HCT116 (cell line): ENCODE measurements at regions not wholly inside any gene's neighbourhood (a gene's known extent, or its start where the extent isn't known, plus 50 kb on each side); places are given as distances from the start of the nearest gene placed in this dataset.
"Not testable (repeated sequence)": the region's sequence is repeated elsewhere in the genome, so short reads cannot be mapped to it uniquely, and the experiment has no call there.

Experiments used
- ATAC-seq: fragments of 200-7000 bp; cut with Tn5 transposase; 2 replicates; pipeline ENCODE4 v1.9.1; 2020; ENCODE audit warnings: mild to moderate bottlenecking, moderate library complexity
- BruUV-seq: library from RNA; stranded (reverse); fragments of 400-500 nt; replicated peaks from 2 replicates; lab custom pipeline; 2021; lab: Mats Ljungman, UMichigan
- CTCF ChIA-PET: fragments of 300-600 bp; sonication (Branson Sonifier 250); formaldehyde crosslinking; loops from one replicate; lab custom pipeline; 2021; ENCODE audit warnings: antibody characterized with exemption; lab: Charles Lee
- POLR2A ChIA-PET: fragments of 300-600, 350-600 bp; sonication (Branson Sonifier 250); formaldehyde crosslinking; loops from one replicate; lab custom pipeline; 2021; ENCODE audit warnings: antibody characterized with exemption; lab: Charles Lee
- RAD21 ChIA-PET, 2 experiments: fragments of 300-600 bp; sonication (Branson Sonifier 250); formaldehyde crosslinking; loops; one replicate each; lab custom pipeline; 2023; ENCODE audit warnings: low total read pairs in 2 of 2; ENCODE audit not compliant: uncharacterized antibody in 2 of 2, unreplicated experiment in 2 of 2, low non-redundant PET in 1 of 2; lab: Charles Lee
- DNase-seq: peaks from one replicate; pipeline ENCODE4 v3.0.0-alpha.2; 2010; ENCODE audit warnings: low read depth, low spot score
- H2AFZ ChIP-seq: fragments of 200-600 bp; shearing (Covaris generic), sonication (generic); 2 replicates; pipeline ENCODE4 v1.6.1; 2017; ENCODE audit warnings: low read depth, mixed run types, mixed read lengths, antibody characterized with exemption, low read length; ENCODE audit not compliant: poor library complexity, severe bottlenecking
- H3K27ac ChIP-seq: 2 replicates; pipeline ENCODE4 v1.5.1; 2012; ENCODE audit warnings: low read depth, low read length
- H3K27me3 ChIP-seq: fragments of 200-600 bp; sonication (generic); 2 replicates; pipeline ENCODE4 v1.6.1; 2016; ENCODE audit warnings: mixed run types, low read length, mixed read lengths; ENCODE audit not compliant: insufficient read depth
- H3K36me3 ChIP-seq, 2 experiments: fragments of 200-500 bp in 1 of 2; fragments of 200-600 bp in 1 of 2; sonication (Bioruptor generic) in 1 of 2; sonication (generic) in 1 of 2; 2 replicates each; pipeline versions ENCODE4 v1.5.1 to v1.6.1; 2014 to 2016; ENCODE audit warnings: low read length in 2 of 2, inconsistent platforms in 1 of 2, mixed read lengths in 1 of 2, mixed run types in 1 of 2; ENCODE audit not compliant: insufficient read depth in 2 of 2, control insufficient read depth in 1 of 2
- H3K4me1 ChIP-seq, 2 experiments: fragments of 200-600 bp in 1 of 2; sonication (generic) in 1 of 2; 2 replicates each; pipeline versions ENCODE4 v1.5.1 to v1.6.1; 2012 to 2017; ENCODE audit warnings: low read length in 2 of 2, inconsistent platforms in 1 of 2, mild to moderate bottlenecking in 1 of 2, mixed read lengths in 1 of 2, mixed run types in 1 of 2, moderate library complexity in 1 of 2; ENCODE audit not compliant: insufficient read depth in 2 of 2, control insufficient read depth in 1 of 2
- H3K4me2 ChIP-seq: fragments of 200-600 bp; sonication (generic); 2 replicates; pipeline ENCODE4 v1.6.1; 2017; ENCODE audit warnings: mixed run types, low read length, mixed read lengths
- H3K4me3 ChIP-seq, 2 experiments: fragments of 200-600 bp in 1 of 2; sonication (generic) in 1 of 2; replicated peaks in 1 of 2; 2 replicates each; pipeline ENCODE4 v1.5.1; 2011 to 2016; ENCODE audit warnings: low read length in 2 of 2, control low read depth in 1 of 2, low read depth in 1 of 2, mild to moderate bottlenecking in 1 of 2, mixed read lengths in 1 of 2, mixed run types in 1 of 2
- H3K79me2 ChIP-seq: fragments of 200-600 bp; sonication (generic); 2 replicates; pipeline ENCODE4 v1.6.1; 2017; ENCODE audit warnings: mild to moderate bottlenecking, mixed run types, low read length, moderate library complexity, mixed read lengths; ENCODE audit not compliant: insufficient read depth
- H3K9ac ChIP-seq: fragments of 200-600 bp; sonication (generic); 2 replicates; pipeline ENCODE4 v1.6.1; 2016; ENCODE audit warnings: low read length, mixed read lengths
- H3K9me2 ChIP-seq: fragments of 200-600 bp; sonication (generic), shearing (Covaris generic); 2 replicates; pipeline ENCODE4 v1.6.1; 2017; ENCODE audit warnings: mixed run types, mild to moderate bottlenecking, moderate library complexity; ENCODE audit not compliant: insufficient read depth
- H3K9me3 ChIP-seq, 2 experiments: fragments of 200-500 bp in 1 of 2; fragments of 200-600 bp in 1 of 2; sonication (Bioruptor generic) in 1 of 2; sonication (generic) in 1 of 2; 2 replicates each; pipeline ENCODE4 v1.6.1; 2014 to 2017; ENCODE audit warnings: low read length in 2 of 2, mixed read lengths in 2 of 2, inconsistent platforms in 1 of 2, low read depth in 1 of 2, mild to moderate bottlenecking in 1 of 2, mixed run types in 1 of 2, moderate library complexity in 1 of 2; ENCODE audit not compliant: control insufficient read depth in 1 of 2, insufficient read depth in 1 of 2
- H4K20me1 ChIP-seq: fragments of 200-600 bp; sonication (generic), shearing (Covaris generic); 2 replicates; pipeline ENCODE4 v1.6.1; 2017; ENCODE audit warnings: mixed run types, mild to moderate bottlenecking, moderate library complexity; ENCODE audit not compliant: insufficient read depth
- EZH2phosphoT487 ChIP-seq: fragments of 200-600 bp; IDR thresholded peaks from 2 replicates; pipeline ENCODE4 v1.6.1; 2018; ENCODE audit warnings: antibody characterized with exemption, borderline replicate concordance
- POLR2A ChIP-seq: IDR thresholded peaks from 2 replicates; pipeline ENCODE4 v1.7.0; 2011; ENCODE audit warnings: borderline replicate concordance; ENCODE audit not compliant: insufficient read depth, insufficient read length; ENCODE audit errors: extremely low read depth
- SP1 ChIP-seq: IDR thresholded peaks from 2 replicates; pipeline ENCODE4 v1.6.1; 2012; ENCODE audit warnings: low read depth
- TCF7L2 ChIP-seq: IDR thresholded peaks from 2 replicates; pipeline ENCODE4 v1.7.0; 2011; ENCODE audit warnings: borderline replicate concordance, inconsistent platforms; ENCODE audit not compliant: insufficient read depth, insufficient read length; ENCODE audit errors: extremely low read depth
- intact Hi-C: fragments of 100-400 bp; cut with micrococcal nuclease; formaldehyde crosslinking; loops from 2 replicates; pipeline ENCODE4 v1.10.0; 2022

- DNase-seq, H3K79me2 ChIP-seq, H3K4me2 ChIP-seq, ATAC-seq, BruUV-seq, RAD21 ChIA-PET, H3K9me2 ChIP-seq, H3K27me3 ChIP-seq, H3K9ac ChIP-seq, H3K4me3 ChIP-seq, intact Hi-C loops, POLR2A ChIA-PET, H3K27ac ChIP-seq, CTCF ChIA-PET, H4K20me1 ChIP-seq, H2AFZ ChIP-seq, H3K36me3 ChIP-seq, H3K9me3 ChIP-seq: not testable (repeated sequence)
- peaks cover 12 to 22% of the 10 kb centered on the region in 2 experiments; a peak in 3 of 4 replicates for H3K4me1 ChIP-seq
Observed at GRCh38 chr7:20068004-20068403, 149.2 kb downstream of the MACC1 start.

GRCh38 chr7:20064974-20065862 is 152.0 kb downstream of the MACC1 start:
- Histone ChIP-seq H3K4me2 (peak overlapping the region; percentile 70), H3K4me3 (peak overlapping the region in 1 of 2 experiments; percentile 34; a peak in 2 of 4 replicates), H3K9ac (peak overlapping the region; percentile 33), H3K9me2 (no peaks in the 10 kb centered on the region), H2AFZ (peak overlapping the region; percentile 87), H3K27ac (peak overlapping the region; percentile 4; the same call in 1 of the 2 replicates), H3K79me2 (no peaks in the 10 kb centered on the region), H3K36me3 (no peaks in the 10 kb centered on the region), H4K20me1 (no peaks in the 10 kb centered on the region), H3K27me3 (no peaks in the 10 kb centered on the region), H3K9me3 (peaks cover 0 to 3% of the 10 kb centered on the region in 2 experiments; a peak in 1 of 4 replicates), H3K4me1 (peaks cover 12 to 22% of the 10 kb centered on the region in 2 experiments; a peak in 3 of 4 replicates)
- BruUV-seq = no TSS peak
- ChIA-PET CTCF (no interaction called here), POLR2A (no interaction called here), RAD21 (no interaction called here)
- ATAC-seq (peak; percentile 90), DNase-seq (peak; percentile 18)
- TF ChIP-seq POLR2A (no peak), SP1 (0 out of 2 replicates have a peak, but pooled peaks have one; percentile 27), TCF7L2 (peak; percentile 75), EZH2phosphoT487 (no peak)
- intact Hi-C loops = no loop called here
